SK-N-SH (cell line): ENCODE measurements at regions not wholly inside any gene's neighbourhood (a gene's known extent, or its start where the extent isn't known, plus 50 kb on each side); places are given as distances from the start of the nearest gene placed in this dataset.

Experiments used
- CTCF ChIA-PET: fragments of 300-600, 350-600 bp; formaldehyde crosslinking; extraction: SDS; loops from one replicate; lab custom pipeline; 2021; lab: Yijun Ruan, JAX
- POLR2A ChIA-PET: fragments of 350-600 bp; sonication (Branson Sonifier 250); formaldehyde crosslinking; extraction: SDS; loops from one replicate; lab custom pipeline; 2020; ENCODE audit warnings: antibody characterized with exemption, inconsistent platforms; lab: Yijun Ruan, JAX
- DNase-seq: peaks from one replicate; pipeline ENCODE4 v3.0.0; 2012
- H2AFZ ChIP-seq: fragments of 200-600 bp; sonication (generic); 2 replicates; pipeline ENCODE4 v1.8.1; 2016; ENCODE audit warnings: antibody characterized with exemption, mild to moderate bottlenecking, low read depth
- H3F3A ChIP-seq: fragments of 200-600 bp; sonication (generic); replicated peaks from 2 replicates; pipeline ENCODE3; 2016; ENCODE audit warnings: antibody characterized with exemption, mild to moderate bottlenecking; ENCODE audit not compliant: insufficient read depth
- H3K27ac ChIP-seq, 2 experiments: fragments of 200-500 bp in 1 of 2; fragments of 200-600 bp in 1 of 2; sonication (Bioruptor generic) in 1 of 2; sonication (generic), shearing (Covaris generic) in 1 of 2; 2 replicates each; pipeline versions ENCODE4 v1.5.1 to v1.6.1; 2014 to 2016; ENCODE audit warnings: low read depth in 2 of 2, inconsistent platforms in 1 of 2, low read length in 1 of 2, mild to moderate bottlenecking in 1 of 2, mixed read lengths in 1 of 2
- H3K27me3 ChIP-seq: fragments of 200-600 bp; sonication (generic), shearing (Covaris generic); 2 replicates; pipeline ENCODE4 v1.6.1; 2016; ENCODE audit warnings: mixed run types; ENCODE audit not compliant: insufficient read depth
- H3K36me3 ChIP-seq, 2 experiments: fragments of 200-500 bp in 1 of 2; fragments of 200-600 bp in 1 of 2; sonication (Bioruptor generic) in 1 of 2; sonication (generic) in 1 of 2; replicated peaks in 1 of 2; 2 replicates each; pipeline versions ENCODE3 to v1.5.1; 2014 to 2016; ENCODE audit warnings: low read length in 1 of 2, mild to moderate bottlenecking in 1 of 2; ENCODE audit not compliant: insufficient read depth in 2 of 2, control insufficient read depth in 1 of 2
- H3K4me1 ChIP-seq, 2 experiments: fragments of 200-500 bp in 1 of 2; fragments of 200-600 bp in 1 of 2; sonication (Bioruptor generic) in 1 of 2; sonication (generic), shearing (Covaris generic) in 1 of 2; 2 replicates each; pipeline versions ENCODE4 v1.5.1 to v1.6.1; 2014 to 2016; ENCODE audit warnings: low read depth in 1 of 2, low read length in 1 of 2, mixed run types in 1 of 2; ENCODE audit not compliant: insufficient read depth in 2 of 2, control insufficient read depth in 1 of 2
- H3K4me2 ChIP-seq: fragments of 200-600 bp; sonication (generic), shearing (Covaris generic); 2 replicates; pipeline ENCODE4 v1.6.1; 2017; ENCODE audit warnings: mixed run types
- H3K4me3 ChIP-seq, 2 experiments: fragments of 200-500 bp in 1 of 2; fragments of 200-600 bp in 1 of 2; sonication (Bioruptor generic) in 1 of 2; sonication (generic), shearing (Covaris generic) in 1 of 2; 2 replicates each; pipeline versions ENCODE4 v1.5.1 to v1.8.1; 2014 to 2016; ENCODE audit warnings: low read depth in 2 of 2, inconsistent platforms in 1 of 2, low read length in 1 of 2, mild to moderate bottlenecking in 1 of 2, mixed read lengths in 1 of 2, moderate library complexity in 1 of 2
- H3K79me2 ChIP-seq: fragments of 200-600 bp; sonication (generic); 2 replicates; pipeline ENCODE4 v1.8.1; 2017; ENCODE audit warnings: mild to moderate bottlenecking; ENCODE audit not compliant: insufficient read depth
- H3K9ac ChIP-seq: fragments of 200-600 bp; sonication (generic); 2 replicates; pipeline ENCODE4 v1.6.1; 2017; ENCODE audit warnings: mixed run types
- H3K9me2 ChIP-seq: fragments of 200-600 bp; sonication (generic); 2 replicates; pipeline ENCODE4 v1.6.1; 2017; ENCODE audit warnings: mixed run types
- H3K9me3 ChIP-seq: fragments of 200-600 bp; sonication (generic); 2 replicates; pipeline ENCODE4 v1.6.1; 2017; ENCODE audit warnings: mixed run types, mild to moderate bottlenecking, moderate library complexity
- H4K20me1 ChIP-seq: fragments of 200-600 bp; sonication (generic); 2 replicates; pipeline ENCODE4 v1.6.1; 2017; ENCODE audit warnings: mild to moderate bottlenecking, mixed run types; ENCODE audit not compliant: insufficient read depth
- CHD2 ChIP-seq: fragments of 150-350 bp; IDR thresholded peaks from 2 replicates; pipeline ENCODE4 v1.6.1; 2018; ENCODE audit warnings: low read length; ENCODE audit not compliant: partially characterized antibody
- FOXJ3 ChIP-seq: sonication (generic); formaldehyde crosslinking; IDR thresholded peaks from 2 replicates; pipeline ENCODE4 v1.5.1; 2020; ENCODE audit warnings: mild to moderate bottlenecking, missing genetic modification reagents
- GATA2 ChIP-seq: sonication (generic); formaldehyde crosslinking; IDR thresholded peaks from 2 replicates; pipeline ENCODE4 v1.5.0; 2020; ENCODE audit warnings: mild to moderate bottlenecking, missing genetic modification reagents
- JUND ChIP-seq: IDR thresholded peaks from 2 replicates; pipeline ENCODE4 v1.4.0; 2012
- MXI1 ChIP-seq: IDR thresholded peaks from 2 replicates; pipeline ENCODE4 v1.6.1; 2012; ENCODE audit warnings: mild to moderate bottlenecking, low read depth, low read length, improper control_type of control experiment
- RCOR1 ChIP-seq: fragments of 150-350 bp; IDR thresholded peaks from 2 replicates; pipeline ENCODE4 v1.6.1; 2017; ENCODE audit warnings: antibody characterized with exemption, low read length
- RFX5 ChIP-seq: IDR thresholded peaks from 2 replicates; pipeline ENCODE4 v1.6.1; 2012; ENCODE audit warnings: mild to moderate bottlenecking, improper control_type of control experiment, low read length
- RXRA ChIP-seq: IDR thresholded peaks from 2 replicates; pipeline ENCODE4 v1.4.0; 2012; ENCODE audit warnings: low read depth, mild to moderate bottlenecking, borderline replicate concordance
- TAF1 ChIP-seq: IDR thresholded peaks from 2 replicates; pipeline ENCODE4 v1.6.1; 2012; ENCODE audit warnings: low read depth, mild to moderate bottlenecking, low read length, moderate library complexity, borderline replicate concordance
- TCF12 ChIP-seq: IDR thresholded peaks from 2 replicates; pipeline ENCODE4 v1.4.0; 2012
- TEAD4 ChIP-seq: IDR thresholded peaks from 2 replicates; pipeline ENCODE4 v1.4.0; 2012; ENCODE audit warnings: mild to moderate bottlenecking, borderline replicate concordance; ENCODE audit not compliant: insufficient read depth
- USF1 ChIP-seq: IDR thresholded peaks from 2 replicates; pipeline ENCODE4 v1.4.0; 2012; ENCODE audit warnings: low read depth, borderline replicate concordance
- YY1 ChIP-seq: IDR thresholded peaks from 2 replicates; pipeline ENCODE4 v1.4.0; 2012; ENCODE audit warnings: low read depth, mild to moderate bottlenecking
- ZBTB33 ChIP-seq: IDR thresholded peaks from 2 replicates; pipeline ENCODE4 v1.4.0; 2012; ENCODE audit warnings: low read depth, borderline replicate concordance
- WGBS: methylation state at CpG from one replicate; pipeline ENCODE4 v1.1.6; 2017; ENCODE audit warnings: low lambda C conversion rate; 5-methylcytosine and 5-hydroxymethylcytosine counted together

DNA sequence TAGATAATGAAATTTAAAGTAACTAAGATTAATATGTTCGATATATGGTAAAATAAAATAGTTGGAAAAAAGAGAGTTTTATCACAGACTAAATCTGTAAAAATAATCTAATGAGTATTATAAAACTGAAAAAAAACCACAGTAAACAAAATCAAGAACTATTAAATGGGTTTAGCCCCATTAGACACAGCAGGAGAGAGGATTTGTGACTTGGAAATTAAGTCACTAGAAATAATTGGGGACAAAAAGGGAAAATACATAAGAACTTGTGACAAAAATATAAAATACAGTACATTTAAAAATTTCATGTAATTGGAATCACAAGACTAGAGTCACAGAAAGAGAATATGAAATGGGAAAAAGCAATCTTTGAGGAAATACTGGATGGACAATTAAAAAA, 1114.6 kb upstream of the KLHL29 start:
- Histone ChIP-seq H3K9me3 (peaks cover 15% of the 10 kb centered on the region), H3K27ac (no peak overlapping the region), H3K9me2 (no peaks in the 10 kb centered on the region), H3K4me1 (no peaks in the 10 kb centered on the region), H4K20me1 (no peaks in the 10 kb centered on the region), H3K36me3 (no peaks in the 10 kb centered on the region), H3K4me2 (no peak overlapping the region), H3K4me3 (no peak overlapping the region), H3F3A (no peaks in the 10 kb centered on the region), H2AFZ (no peak overlapping the region), H3K27me3 (no peaks in the 10 kb centered on the region), H3K9ac (no peak overlapping the region), H3K79me2 (no peaks in the 10 kb centered on the region)
- POLR2A ChIA-PET: no interaction called here
- DNase-seq: no peak
- 72% methylated on average over 1 of the region's 1 CpG for WGBS
- TF ChIP-seq GATA2 (CRISPR knock-in tag) (no peak), FOXJ3 (CRISPR knock-in tag) (no peak), TCF12 (no peak), USF1 (no peak), ZBTB33 (no peak), RFX5 (no peak), TAF1 (no peak), TEAD4 (no peak), CHD2 (no peak)
- CTCF ChIA-PET: interaction anchor here (1.2 kb wide), 1 partner anchor 18 kb away, joined by 3 read pairs; no protein-coding TSS in a partner anchor

DNA sequence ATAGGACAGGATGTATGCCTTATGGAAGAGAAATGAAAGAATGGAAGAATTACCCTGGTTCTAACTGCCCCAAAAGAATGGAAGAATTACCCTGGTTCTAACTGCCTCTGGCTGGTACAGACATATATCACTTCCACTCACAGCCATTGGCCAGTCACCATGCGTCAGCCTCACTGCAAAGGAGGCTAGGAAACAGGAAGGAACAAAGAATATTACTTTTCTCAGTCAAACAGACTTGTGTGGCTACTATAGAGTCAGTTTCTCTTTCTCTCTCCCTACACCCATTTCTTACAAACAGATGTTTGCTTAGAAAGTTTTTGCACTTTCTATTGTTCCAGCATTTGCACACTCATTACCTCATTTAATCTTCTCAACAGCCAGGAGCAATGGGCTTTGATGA, 1111.1 kb upstream of the KLHL29 start:
- no peak overlapping the region for H3K4me2 ChIP-seq
- no peaks in the 10 kb centered on the region for H3K9me2 ChIP-seq
- H3K9me3 ChIP-seq: peaks cover 11% of the 10 kb centered on the region
- H4K20me1 ChIP-seq: no peaks in the 10 kb centered on the region
- no peak for TF ChIP-seq RXRA
- TF ChIP-seq TAF1: no peak
- no peak for TF ChIP-seq JUND
- TF ChIP-seq RCOR1: no peak
- TF ChIP-seq TEAD4: no peak
- no peak for TF ChIP-seq YY1
- TF ChIP-seq GATA2 (CRISPR knock-in tag): no peak
- TF ChIP-seq MXI1: no peak
- no peaks in the 10 kb centered on the region for H3F3A ChIP-seq
- H3K4me1 ChIP-seq: no peaks in the 10 kb centered on the region
- H3K36me3 ChIP-seq: no peaks in the 10 kb centered on the region
- no peak overlapping the region for H3K9ac ChIP-seq
- no peak overlapping the region for H2AFZ ChIP-seq
- CTCF ChIA-PET: no interaction called here
- DNase-seq: no peak
- H3K79me2 ChIP-seq: no peaks in the 10 kb centered on the region
- POLR2A ChIA-PET: no interaction called here
- no peak overlapping the region for H3K4me3 ChIP-seq
- H3K27ac ChIP-seq: no peak overlapping the region
- no peaks in the 10 kb centered on the region for H3K27me3 ChIP-seq
- 11% methylated on average over 1 of the region's 1 CpG for WGBS
